NCI-H69 (cell line): ENCODE measurements at regions not wholly inside any gene's neighbourhood (a gene's known extent, or its start where the extent isn't known, plus 50 kb on each side); places are given as distances from the start of the nearest gene placed in this dataset.

Experiments used
- DNase-seq: peaks from one replicate; lab custom pipeline; 2025; lab: John Stamatoyannopoulos, UW

DNA sequence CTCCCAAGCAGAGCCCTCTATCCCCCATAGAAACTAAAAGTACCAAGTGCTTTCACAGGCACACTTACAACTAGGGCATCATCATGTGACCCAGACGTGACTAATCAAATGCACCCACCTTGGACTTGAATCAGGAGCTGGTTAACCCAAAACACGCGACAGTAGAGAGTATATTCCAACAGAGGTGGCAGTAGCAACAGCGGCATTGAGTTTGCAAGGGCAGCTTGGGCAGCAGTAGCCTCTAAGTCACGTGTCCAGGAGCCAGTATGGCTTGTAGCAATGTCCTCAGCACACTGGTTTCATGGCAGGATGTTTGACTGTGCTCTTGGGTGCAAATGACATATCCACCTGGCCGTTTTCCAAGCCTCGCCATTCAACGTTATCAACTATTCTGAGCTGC is 73.4 kb upstream of the DNAH5 start:
- DNase-seq = no peak

DNA sequence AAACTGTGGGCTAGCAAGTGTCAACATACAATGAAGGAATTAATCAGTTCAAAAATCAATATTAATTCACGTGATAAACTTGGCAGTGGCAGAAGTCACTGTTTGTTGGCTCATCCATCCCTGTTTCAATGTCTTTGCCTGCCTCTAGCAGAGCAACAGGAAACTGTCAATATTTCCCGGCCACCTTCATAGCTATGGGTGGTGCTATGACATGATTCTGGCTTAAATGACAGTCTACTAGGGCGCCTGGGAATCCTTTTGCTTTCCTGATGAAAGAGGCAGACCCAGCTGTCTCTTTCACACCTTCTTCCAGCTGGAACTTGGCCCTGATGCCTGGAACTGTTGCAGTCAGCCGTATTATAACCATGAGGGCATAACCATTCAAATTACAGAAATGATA is 72.1 kb upstream of the DNAH5 start:
- DNase-seq = peak; percentile 24

DNA sequence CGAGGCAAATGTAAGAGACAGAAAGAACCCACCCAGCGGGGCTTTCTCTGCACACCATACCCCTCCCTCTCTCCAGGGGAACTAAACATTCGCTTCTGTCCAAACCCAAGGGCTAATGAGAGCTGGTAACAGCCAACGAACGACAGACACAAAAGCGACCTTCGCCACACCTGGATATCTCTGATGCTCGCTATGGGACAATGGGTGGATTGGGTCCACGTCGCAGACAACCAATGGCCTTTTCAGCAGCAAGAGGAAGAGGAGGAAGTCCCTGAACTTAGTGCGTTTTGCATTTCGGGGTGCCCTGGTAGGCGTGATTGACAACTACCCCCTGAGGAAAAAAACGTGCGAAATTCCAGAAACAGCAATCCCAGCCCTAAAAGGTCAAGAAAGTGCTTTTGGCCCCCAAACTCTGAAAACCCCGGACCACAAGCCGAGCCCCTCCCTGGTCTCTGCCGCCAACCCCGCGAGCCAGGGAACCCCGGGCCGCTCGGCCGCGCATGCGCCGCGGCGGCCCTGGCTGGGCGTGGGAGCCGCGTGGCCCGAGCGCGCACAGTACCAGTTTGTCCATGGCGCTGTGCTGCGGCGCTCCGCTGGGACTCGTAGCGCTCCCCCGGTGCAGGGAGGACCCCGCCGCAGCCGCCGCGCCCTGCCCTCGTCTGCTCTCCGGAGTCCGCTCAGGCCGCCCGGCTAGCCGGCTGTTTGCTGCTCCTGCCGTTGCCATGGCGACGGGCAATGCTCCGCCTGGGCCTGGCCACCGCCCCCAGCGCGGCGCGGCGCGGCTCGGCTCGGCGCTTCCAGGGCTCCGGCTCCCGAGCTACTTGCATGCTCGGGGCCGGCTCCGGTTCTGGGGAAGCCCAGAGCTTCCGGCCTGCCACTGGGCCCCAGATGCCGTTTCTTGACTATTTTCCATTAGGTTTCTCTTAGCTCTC is 66.9 kb upstream of the DNAH5 start:
- DNase-seq = peak; percentile 97

DNA sequence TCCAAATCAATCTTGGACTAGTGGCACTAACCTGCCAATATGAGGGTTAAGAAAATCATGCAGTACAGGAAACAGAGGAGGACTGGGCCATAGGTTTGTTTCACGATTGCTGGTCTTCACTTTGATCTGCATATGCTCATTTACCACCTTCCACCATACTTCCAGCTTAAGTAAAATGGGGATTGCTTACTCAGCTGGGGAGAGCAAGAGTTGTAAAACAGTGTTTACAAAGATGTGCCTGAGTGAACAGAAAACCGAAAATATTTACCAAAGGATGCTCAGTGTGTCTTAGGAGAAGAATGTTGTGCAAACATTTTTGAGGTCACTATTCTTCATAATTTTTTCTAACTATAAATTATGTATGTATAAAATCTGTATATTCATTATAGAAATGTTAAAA is 65.1 kb upstream of the DNAH5 start:
- peak; percentile 44 for DNase-seq

DNA sequence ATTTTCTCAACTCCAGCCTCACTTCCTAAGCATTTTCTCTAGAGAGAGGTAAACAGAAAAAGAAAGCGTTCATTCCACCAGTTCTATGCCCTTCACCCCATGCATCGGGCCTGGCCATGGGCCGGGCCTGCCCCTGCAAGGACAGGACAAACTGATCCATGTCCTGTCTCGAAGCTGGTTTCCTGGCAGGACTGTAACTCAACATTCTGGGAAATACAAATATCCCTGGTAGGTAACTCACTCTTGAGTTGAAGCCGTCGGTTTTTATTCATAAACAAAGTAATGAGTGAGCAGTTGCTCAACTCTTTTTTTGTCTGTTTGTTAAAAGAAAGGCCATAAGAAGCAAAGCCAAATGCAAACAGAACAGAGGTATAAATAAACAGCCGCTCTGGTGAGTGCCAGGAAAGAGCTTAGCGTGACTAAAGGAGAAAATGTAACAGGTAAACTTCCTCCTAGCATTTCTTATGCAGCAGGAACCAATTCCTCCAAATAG is 64.4 kb upstream of the DNAH5 start:
- peak; percentile 8 for DNase-seq

DNA sequence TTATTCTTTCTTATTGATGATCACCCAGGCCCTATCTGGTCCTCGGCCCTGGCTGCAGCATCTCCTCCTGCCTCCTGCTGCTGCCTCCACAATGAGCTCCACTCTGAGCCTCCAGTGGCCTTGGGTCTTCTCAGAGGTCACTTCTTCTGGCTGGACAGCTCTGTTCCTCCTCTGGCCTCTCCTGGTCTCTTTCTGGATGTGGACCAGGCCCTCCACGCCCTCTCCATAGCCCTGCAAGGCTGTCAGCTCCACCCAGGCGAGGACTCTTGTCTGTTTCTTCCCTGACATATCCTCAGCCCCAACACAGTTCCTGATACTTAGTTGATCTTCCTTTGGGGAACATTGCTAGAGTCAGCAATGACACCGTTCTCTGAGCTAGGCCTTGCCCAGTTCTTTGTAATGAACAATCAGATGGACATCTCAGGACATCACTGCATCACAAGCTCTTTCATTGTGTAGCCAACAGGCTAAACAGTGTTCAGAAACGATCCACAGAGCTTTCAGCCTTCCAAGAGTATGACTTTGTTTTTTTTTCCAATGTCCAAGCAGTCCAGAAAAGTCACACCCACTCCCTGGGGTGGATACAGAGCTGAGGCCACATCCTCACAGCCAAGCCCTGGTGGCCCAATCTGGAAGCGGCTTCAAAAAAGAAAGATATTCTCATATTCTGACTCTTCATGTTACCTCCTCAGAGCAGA is 62.5 kb upstream of the DNAH5 start:
- no peak for DNase-seq

DNA sequence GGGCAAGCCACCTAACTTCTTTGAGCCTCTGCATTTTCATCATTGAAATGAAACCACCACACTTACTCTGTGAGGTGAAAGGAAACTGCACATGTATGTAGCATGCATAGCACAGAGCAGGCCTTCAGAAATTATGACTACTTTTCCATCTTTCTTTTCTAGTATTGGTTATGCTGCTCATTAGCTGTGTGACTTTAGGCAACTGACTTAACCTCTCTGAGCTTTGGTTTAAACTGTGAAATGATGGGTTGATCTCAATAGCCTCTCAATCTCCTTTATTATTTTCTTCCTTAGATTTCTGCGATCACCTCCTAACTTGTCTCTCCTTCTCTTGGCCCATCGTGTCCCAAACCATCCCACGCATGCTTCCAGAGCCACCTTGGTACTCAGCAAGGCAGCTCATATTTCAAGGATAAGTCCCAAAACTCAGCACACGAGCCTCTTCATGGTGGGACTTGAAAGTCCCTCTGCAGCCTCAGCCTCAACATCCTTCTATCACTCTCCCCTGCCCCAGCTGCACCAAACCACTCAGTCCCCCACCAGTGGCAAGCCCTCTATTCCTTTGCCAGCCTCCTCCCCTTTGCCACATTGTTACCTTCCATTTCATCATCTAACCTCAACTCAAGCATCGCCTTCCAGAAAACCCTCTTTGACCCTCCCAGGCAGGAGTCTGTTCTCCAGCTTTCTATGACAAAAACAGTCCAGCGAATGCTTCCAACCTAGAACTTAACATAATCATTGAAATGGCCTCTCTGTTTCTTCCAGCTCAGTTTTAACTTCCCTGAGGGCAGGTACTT is 60.3 kb upstream of the DNAH5 start:
- no peak for DNase-seq

DNA sequence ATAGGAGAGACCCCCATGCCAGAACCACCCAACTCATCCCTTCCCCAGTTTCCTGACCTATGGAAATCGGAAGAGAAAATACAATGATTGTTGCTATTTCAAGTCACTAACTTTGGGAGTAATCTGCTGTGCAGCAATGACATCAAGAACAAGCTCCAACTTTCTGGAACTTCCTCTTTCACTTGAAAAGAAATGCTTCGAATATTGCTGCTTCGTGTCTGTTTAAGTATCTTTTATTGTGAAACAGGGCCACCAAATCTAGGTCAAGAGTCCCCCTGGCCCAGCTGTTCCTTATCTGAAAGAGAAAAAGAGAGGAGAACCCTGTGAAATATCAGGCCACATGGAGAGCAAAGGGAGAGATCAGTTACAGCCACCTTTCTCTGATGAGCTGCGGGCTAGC is 59.4 kb upstream of the DNAH5 start:
- no peak for DNase-seq

DNA sequence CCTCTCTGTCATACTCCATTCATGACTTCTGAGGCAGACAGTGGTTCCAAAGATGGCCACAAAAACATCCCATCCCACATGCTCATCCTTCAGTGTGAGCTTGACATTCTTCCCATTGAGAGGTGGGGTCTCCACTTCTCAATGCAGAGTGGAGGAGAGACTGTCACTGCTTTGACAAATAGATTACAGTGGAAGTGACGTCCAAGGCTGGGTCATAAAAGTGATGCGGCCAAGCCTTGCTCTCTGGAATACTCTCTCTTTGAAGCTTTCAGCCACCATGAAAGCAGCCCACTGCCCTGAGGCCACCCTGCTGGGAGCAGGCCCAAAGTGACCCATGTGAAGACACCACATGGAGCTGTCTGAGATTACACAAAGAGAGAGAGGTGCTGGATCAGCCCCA is 59.0 kb upstream of the DNAH5 start:
- DNase-seq = no peak

DNA sequence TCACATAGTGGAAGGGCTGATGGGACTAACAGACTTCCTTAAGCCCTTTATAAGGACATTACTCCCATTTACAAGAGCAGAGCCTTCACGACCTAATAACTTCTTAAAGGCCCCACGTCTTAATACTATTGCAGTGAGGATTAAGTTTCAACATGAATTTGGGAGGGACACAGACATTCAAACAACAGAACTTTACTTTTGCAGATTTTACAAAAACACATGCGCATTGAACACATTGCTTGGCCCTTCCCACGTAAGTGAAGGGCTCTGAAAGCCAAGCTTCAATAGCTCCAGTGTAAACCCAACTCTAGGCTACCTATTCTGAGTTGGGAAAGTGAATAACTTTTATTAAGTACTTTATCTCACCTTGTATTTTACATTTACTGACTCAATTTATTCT is 53.8 kb upstream of the DNAH5 start:
- DNase-seq = no peak

DNA sequence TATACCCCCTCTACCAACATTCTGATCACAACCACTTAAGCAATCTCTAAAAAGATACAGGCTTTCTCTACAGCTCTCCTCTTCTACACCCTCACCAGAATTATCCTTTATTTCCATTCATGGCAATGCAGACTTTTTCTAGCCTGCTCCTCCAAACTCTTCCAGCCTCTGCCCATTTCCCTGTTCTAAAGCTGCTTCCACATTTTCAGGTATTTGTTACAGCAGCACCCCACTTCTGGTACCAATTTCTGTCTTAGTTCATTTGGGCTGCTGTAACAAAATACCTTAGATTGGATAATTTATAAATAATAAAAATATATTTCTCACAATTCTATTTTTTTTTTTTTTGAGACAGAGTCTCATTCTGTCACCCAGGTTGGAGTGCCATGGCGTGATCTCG is 53.0 kb upstream of the DNAH5 start:
- no peak for DNase-seq

DNA sequence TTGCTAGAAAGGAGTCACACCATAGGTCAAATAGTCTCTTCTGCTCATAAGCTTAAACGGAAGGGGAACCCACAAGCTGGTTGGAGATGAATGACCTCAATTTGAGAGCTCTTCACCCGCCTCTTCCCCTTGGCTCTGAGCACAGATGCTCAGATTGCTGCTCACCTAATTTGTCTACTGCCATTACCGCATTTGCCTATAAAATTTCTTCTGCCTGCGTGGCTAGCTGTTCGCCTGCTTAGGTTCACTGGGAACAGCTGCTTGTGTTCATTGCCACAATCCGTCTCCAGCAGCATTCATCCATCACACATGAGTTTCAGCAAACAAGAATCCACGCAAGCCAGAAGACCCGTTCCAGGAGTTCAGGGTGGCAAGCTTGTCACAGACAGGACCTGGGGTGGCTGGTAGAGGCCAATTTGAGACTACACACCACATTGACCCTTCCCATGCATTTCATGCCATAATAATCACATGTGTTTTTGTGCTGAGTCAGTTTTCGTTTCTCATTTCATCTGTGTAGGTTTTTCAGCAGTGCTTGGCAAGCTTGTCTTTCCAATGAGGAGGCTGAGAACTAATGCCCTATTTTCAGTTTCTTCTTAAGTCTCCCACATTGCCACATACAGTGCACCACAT is 50.2 kb upstream of the DNAH5 start:
- DNase-seq = peak; percentile 16
